HCT116 (cell line): ENCODE measurements at regions not wholly inside any gene's neighbourhood (a gene's known extent, or its start where the extent isn't known, plus 50 kb on each side); places are given as distances from the start of the nearest gene placed in this dataset.

Source experiments
- ATAC-seq: fragments of 200-7000 bp; cut with Tn5 transposase; 2 replicates; pipeline ENCODE4 v1.9.1; 2020; ENCODE audit warnings: mild to moderate bottlenecking, moderate library complexity
- BruUV-seq: library from RNA; stranded (reverse); fragments of 400-500 nt; replicated peaks from 2 replicates; lab custom pipeline; 2021; lab: Mats Ljungman, UMichigan
- CTCF ChIA-PET: fragments of 300-600 bp; sonication (Branson Sonifier 250); formaldehyde crosslinking; loops from one replicate; lab custom pipeline; 2021; ENCODE audit warnings: antibody characterized with exemption; lab: Charles Lee
- POLR2A ChIA-PET: fragments of 300-600, 350-600 bp; sonication (Branson Sonifier 250); formaldehyde crosslinking; loops from one replicate; lab custom pipeline; 2021; ENCODE audit warnings: antibody characterized with exemption; lab: Charles Lee
- RAD21 ChIA-PET, 2 experiments: fragments of 300-600 bp; sonication (Branson Sonifier 250); formaldehyde crosslinking; loops; one replicate each; lab custom pipeline; 2023; ENCODE audit warnings: low total read pairs in 2 of 2; ENCODE audit not compliant: uncharacterized antibody in 2 of 2, unreplicated experiment in 2 of 2, low non-redundant PET in 1 of 2; lab: Charles Lee
- DNase-seq: peaks from one replicate; pipeline ENCODE4 v3.0.0-alpha.2; 2010; ENCODE audit warnings: low read depth, low spot score
- H2AFZ ChIP-seq: fragments of 200-600 bp; shearing (Covaris generic), sonication (generic); 2 replicates; pipeline ENCODE4 v1.6.1; 2017; ENCODE audit warnings: low read depth, mixed run types, mixed read lengths, antibody characterized with exemption, low read length; ENCODE audit not compliant: poor library complexity, severe bottlenecking
- H3K27ac ChIP-seq: 2 replicates; pipeline ENCODE4 v1.5.1; 2012; ENCODE audit warnings: low read depth, low read length
- H3K27me3 ChIP-seq: fragments of 200-600 bp; sonication (generic); 2 replicates; pipeline ENCODE4 v1.6.1; 2016; ENCODE audit warnings: mixed run types, low read length, mixed read lengths; ENCODE audit not compliant: insufficient read depth
- H3K36me3 ChIP-seq, 2 experiments: fragments of 200-500 bp in 1 of 2; fragments of 200-600 bp in 1 of 2; sonication (Bioruptor generic) in 1 of 2; sonication (generic) in 1 of 2; 2 replicates each; pipeline versions ENCODE4 v1.5.1 to v1.6.1; 2014 to 2016; ENCODE audit warnings: low read length in 2 of 2, inconsistent platforms in 1 of 2, mixed read lengths in 1 of 2, mixed run types in 1 of 2; ENCODE audit not compliant: insufficient read depth in 2 of 2, control insufficient read depth in 1 of 2
- H3K4me1 ChIP-seq, 2 experiments: fragments of 200-600 bp in 1 of 2; sonication (generic) in 1 of 2; 2 replicates each; pipeline versions ENCODE4 v1.5.1 to v1.6.1; 2012 to 2017; ENCODE audit warnings: low read length in 2 of 2, inconsistent platforms in 1 of 2, mild to moderate bottlenecking in 1 of 2, mixed read lengths in 1 of 2, mixed run types in 1 of 2, moderate library complexity in 1 of 2; ENCODE audit not compliant: insufficient read depth in 2 of 2, control insufficient read depth in 1 of 2
- H3K4me2 ChIP-seq: fragments of 200-600 bp; sonication (generic); 2 replicates; pipeline ENCODE4 v1.6.1; 2017; ENCODE audit warnings: mixed run types, low read length, mixed read lengths
- H3K4me3 ChIP-seq, 2 experiments: fragments of 200-600 bp in 1 of 2; sonication (generic) in 1 of 2; replicated peaks in 1 of 2; 2 replicates each; pipeline ENCODE4 v1.5.1; 2011 to 2016; ENCODE audit warnings: low read length in 2 of 2, control low read depth in 1 of 2, low read depth in 1 of 2, mild to moderate bottlenecking in 1 of 2, mixed read lengths in 1 of 2, mixed run types in 1 of 2
- H3K79me2 ChIP-seq: fragments of 200-600 bp; sonication (generic); 2 replicates; pipeline ENCODE4 v1.6.1; 2017; ENCODE audit warnings: mild to moderate bottlenecking, mixed run types, low read length, moderate library complexity, mixed read lengths; ENCODE audit not compliant: insufficient read depth
- H3K9ac ChIP-seq: fragments of 200-600 bp; sonication (generic); 2 replicates; pipeline ENCODE4 v1.6.1; 2016; ENCODE audit warnings: low read length, mixed read lengths
- H3K9me2 ChIP-seq: fragments of 200-600 bp; sonication (generic), shearing (Covaris generic); 2 replicates; pipeline ENCODE4 v1.6.1; 2017; ENCODE audit warnings: mixed run types, mild to moderate bottlenecking, moderate library complexity; ENCODE audit not compliant: insufficient read depth
- H3K9me3 ChIP-seq, 2 experiments: fragments of 200-500 bp in 1 of 2; fragments of 200-600 bp in 1 of 2; sonication (Bioruptor generic) in 1 of 2; sonication (generic) in 1 of 2; 2 replicates each; pipeline ENCODE4 v1.6.1; 2014 to 2017; ENCODE audit warnings: low read length in 2 of 2, mixed read lengths in 2 of 2, inconsistent platforms in 1 of 2, low read depth in 1 of 2, mild to moderate bottlenecking in 1 of 2, mixed run types in 1 of 2, moderate library complexity in 1 of 2; ENCODE audit not compliant: control insufficient read depth in 1 of 2, insufficient read depth in 1 of 2
- H4K20me1 ChIP-seq: fragments of 200-600 bp; sonication (generic), shearing (Covaris generic); 2 replicates; pipeline ENCODE4 v1.6.1; 2017; ENCODE audit warnings: mixed run types, mild to moderate bottlenecking, moderate library complexity; ENCODE audit not compliant: insufficient read depth
- CBX3 ChIP-seq: IDR thresholded peaks from 2 replicates; pipeline ENCODE4 v1.6.1; 2012; ENCODE audit warnings: low read depth
- CEBPB ChIP-seq: IDR thresholded peaks from 2 replicates; pipeline ENCODE4 v1.6.1; 2012; ENCODE audit warnings: low read depth
- EGR1 ChIP-seq: IDR thresholded peaks from 2 replicates; pipeline ENCODE4 v1.6.1; 2012; ENCODE audit warnings: low read depth
- ELF1 ChIP-seq: IDR thresholded peaks from 2 replicates; pipeline ENCODE4 v1.6.1; 2012; ENCODE audit warnings: low read depth, borderline replicate concordance
- EZH2 ChIP-seq: fragments of 200-600 bp; sonication (generic); IDR thresholded peaks from 2 replicates; pipeline ENCODE4 v1.6.1; 2017; ENCODE audit warnings: antibody characterized with exemption, mixed run types
- EZH2phosphoT487 ChIP-seq: fragments of 200-600 bp; IDR thresholded peaks from 2 replicates; pipeline ENCODE4 v1.6.1; 2018; ENCODE audit warnings: antibody characterized with exemption, borderline replicate concordance
- JUND ChIP-seq: IDR thresholded peaks from 2 replicates; pipeline ENCODE4 v1.6.1; 2012
- POLR2A ChIP-seq: IDR thresholded peaks from 2 replicates; pipeline ENCODE4 v1.7.0; 2011; ENCODE audit warnings: borderline replicate concordance; ENCODE audit not compliant: insufficient read depth, insufficient read length; ENCODE audit errors: extremely low read depth
- REST ChIP-seq: IDR thresholded peaks from 2 replicates; pipeline ENCODE4 v1.6.1; 2012; ENCODE audit warnings: low read depth
- SIN3A ChIP-seq: IDR thresholded peaks from 2 replicates; pipeline ENCODE4 v1.6.1; 2012; ENCODE audit warnings: low read depth
- SRF ChIP-seq: IDR thresholded peaks from 2 replicates; pipeline ENCODE4 v1.6.1; 2012; ENCODE audit warnings: low read depth
- ZFX ChIP-seq: fragments of 450-650 bp; IDR thresholded peaks from 2 replicates; pipeline ENCODE4 v1.6.1; 2017
- ZNF274 ChIP-seq: fragments of 200-500 bp; sonication (Bioruptor generic); IDR thresholded peaks from 2 replicates; pipeline ENCODE4 v1.6.1; 2014; ENCODE audit warnings: mild to moderate bottlenecking, low read depth, low read length, inconsistent platforms
- intact Hi-C: fragments of 100-400 bp; cut with micrococcal nuclease; formaldehyde crosslinking; loops from 2 replicates; pipeline ENCODE4 v1.10.0; 2022
- TF ChIP-seq, protein P1 (sequence below): IDR thresholded peaks from 2 replicates; pipeline ENCODE4 v1.6.1; 2012
- TF ChIP-seq, protein P2 (sequence below): IDR thresholded peaks from 2 replicates; pipeline ENCODE4 v1.6.1; 2012

DNA sequence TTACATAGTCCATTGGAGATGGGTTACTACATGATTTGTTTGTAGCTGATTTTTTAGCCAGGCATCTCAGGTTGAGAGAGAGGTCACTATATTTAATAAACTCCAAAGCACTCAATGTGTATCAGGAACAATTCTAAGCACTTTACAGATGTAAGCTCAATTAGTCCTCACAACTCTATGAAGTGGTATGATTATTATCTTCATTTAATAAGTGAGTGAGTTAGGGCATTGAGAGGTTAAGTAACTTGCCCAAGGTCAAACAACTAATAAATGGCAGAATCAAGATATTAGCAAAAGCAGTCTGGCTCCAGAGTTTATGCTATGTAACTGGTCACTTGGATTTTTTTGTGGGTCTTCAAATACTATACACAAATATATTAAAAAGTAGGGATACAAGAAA, 56.3 kb upstream of the ABI3BP start:
- POLR2A ChIA-PET: no interaction called here
- Histone ChIP-seq H3K4me2 (no peak overlapping the region), H3K4me1 (no peaks in the 10 kb centered on the region)
- TF ChIP-seq EZH2 (no peak), EZH2phosphoT487 (no peak), CEBPB (no peak), JUND (no peak), SIN3A (no peak), EGR1 (no peak), POLR2A (no peak), ZNF274 (no peak), CBX3 (no peak), SRF (no peak), ELF1 (no peak), ZFX (no peak), REST (no peak)
- TF ChIP-seq, protein P1, sequence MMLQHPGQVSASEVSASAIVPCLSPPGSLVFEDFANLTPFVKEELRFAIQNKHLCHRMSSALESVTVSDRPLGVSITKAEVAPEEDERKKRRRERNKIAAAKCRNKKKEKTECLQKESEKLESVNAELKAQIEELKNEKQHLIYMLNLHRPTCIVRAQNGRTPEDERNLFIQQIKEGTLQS: no peak
- TF ChIP-seq, protein P2, sequence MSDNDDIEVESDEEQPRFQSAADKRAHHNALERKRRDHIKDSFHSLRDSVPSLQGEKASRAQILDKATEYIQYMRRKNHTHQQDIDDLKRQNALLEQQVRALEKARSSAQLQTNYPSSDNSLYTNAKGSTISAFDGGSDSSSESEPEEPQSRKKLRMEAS: no peak
- TF ChIP-seq, all 23 proteins: peak for 0
- Histone ChIP-seq H4K20me1 (no peaks in the 10 kb centered on the region), H2AFZ (no peak overlapping the region), H3K36me3 (no peaks in the 10 kb centered on the region), H3K9ac (no peak overlapping the region), H3K9me2 (no peaks in the 10 kb centered on the region), H3K9me3 (no peaks in the 10 kb centered on the region), H3K27ac (no peak overlapping the region), H3K4me3 (no peak overlapping the region), H3K79me2 (no peaks in the 10 kb centered on the region), H3K27me3 (no peaks in the 10 kb centered on the region)
- CTCF ChIA-PET: interaction anchor here (0.6 to 1.3 kb wide), 2 partner anchors 10 to 21 kb away, joined by 3 read pairs; no protein-coding TSS in a partner anchor
- RAD21 ChIA-PET: no interaction called here
- DNase-seq: no peak
- intact Hi-C loops: no loop called here
- ATAC-seq: no peak
- no TSS peak for BruUV-seq
